GM19372 (cell line): ENCODE measurements at regions not wholly inside any gene's neighbourhood (a gene's known extent, or its start where the extent isn't known, plus 50 kb on each side); places are given as distances from the start of the nearest gene placed in this dataset.
"Not testable (repeated sequence)": the region's sequence is repeated elsewhere in the genome, so short reads cannot be mapped to it uniquely, and the experiment has no call there.

Experiments
- ATAC-seq: cut with Tn5 transposase; IDR thresholded peaks from one replicate; pipeline ENCODE4 v1.9.1; 2021; ENCODE audit warnings: mild to moderate bottlenecking, low read depth, moderate library complexity; ENCODE audit not compliant: unreplicated experiment

GRCh38 chr16:61435346-61435745 is 600.9 kb downstream of the CDH8 start:
- ATAC-seq: no peak

GRCh38 chr16:61432421-61432820 is 603.8 kb downstream of the CDH8 start:
- ATAC-seq: no peak

GRCh38 chr16:61421111-61421510 is 615.1 kb downstream of the CDH8 start:
- no peak for ATAC-seq

- no peak for ATAC-seq
These were observed 616.4 kb downstream of the CDH8 start for GRCh38 chr16:61419791-61420190.

- not testable (repeated sequence) for ATAC-seq
These were observed 617.4 kb downstream of the CDH8 start for GRCh38 chr16:61418802-61419201.

DNA sequence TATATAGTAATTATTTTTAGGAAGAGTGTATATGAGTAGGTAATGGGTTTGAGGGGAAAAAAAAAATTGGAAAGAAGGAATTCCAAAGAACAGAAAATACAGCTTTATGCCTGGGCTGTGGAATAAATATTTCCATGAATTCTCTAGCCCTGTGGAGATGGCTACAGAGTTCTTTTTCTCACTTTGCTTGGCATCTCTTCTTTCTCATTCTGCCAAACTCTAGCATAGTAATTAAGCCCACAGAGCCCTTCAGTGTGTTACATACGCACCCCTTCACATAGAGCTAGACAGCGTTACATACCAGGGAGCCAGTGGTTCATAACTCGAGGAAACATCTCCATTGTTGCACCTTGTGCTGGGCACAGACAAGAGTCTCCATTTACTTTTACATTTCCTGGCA is 621.1 kb downstream of the CDH8 start:
- no peak for ATAC-seq

- ATAC-seq: no peak
These were observed 623.2 kb downstream of the CDH8 start for GRCh38 chr16:61413021-61413420.

DNA sequence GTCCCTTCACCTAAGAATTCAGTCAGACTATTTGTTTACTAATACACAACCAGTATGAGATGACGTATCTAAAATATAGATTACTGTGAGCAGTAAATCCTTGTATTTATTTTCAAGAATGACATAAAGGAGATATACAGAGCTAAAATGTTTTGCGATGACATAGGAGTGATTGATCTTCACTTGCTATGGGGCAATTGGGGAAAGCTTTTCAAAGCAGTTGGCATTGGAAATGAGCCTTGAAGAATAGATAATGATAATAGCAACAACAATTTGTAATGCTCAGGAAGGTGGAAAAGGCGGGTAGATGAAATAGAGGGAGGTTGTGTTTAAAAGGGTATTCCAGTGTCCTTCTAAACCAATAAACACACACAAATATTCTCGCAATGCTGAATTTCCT is 623.7 kb downstream of the CDH8 start:
- no peak for ATAC-seq

DNA sequence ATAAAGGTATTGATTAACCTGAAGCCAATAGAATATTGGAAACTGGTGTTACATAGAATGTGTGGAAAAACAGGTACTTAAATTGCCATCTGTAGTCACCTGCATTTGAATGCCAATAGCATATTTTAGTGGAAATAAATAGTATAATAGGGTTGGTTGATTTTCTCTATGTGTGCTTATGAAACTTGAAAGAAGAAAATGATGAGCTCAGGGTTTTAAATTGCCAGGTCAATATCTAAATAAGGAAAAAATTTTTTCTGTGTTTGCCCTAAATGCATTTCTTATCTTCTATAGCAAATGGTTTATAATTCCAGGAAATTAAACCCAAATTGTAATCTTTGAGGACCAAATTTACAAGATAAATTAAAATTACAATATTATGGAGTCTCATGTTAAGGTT is 626.6 kb downstream of the CDH8 start:
- no peak for ATAC-seq

- no peak for ATAC-seq
These were observed 632.9 kb downstream of the CDH8 start for GRCh38 chr16:61403386-61403785.

- no peak for ATAC-seq
These were observed 644.3 kb downstream of the CDH8 start for GRCh38 chr16:61391896-61392295.

- no peak for ATAC-seq
These were observed 645.1 kb downstream of the CDH8 start for GRCh38 chr16:61390965-61391637.

GRCh38 chr16:61385392-61386071 is 650.7 kb downstream of the CDH8 start:
- ATAC-seq: no peak

- ATAC-seq: no peak
These were observed 653.8 kb downstream of the CDH8 start for GRCh38 chr16:61382435-61382834.

- no peak for ATAC-seq
These were observed 656.9 kb downstream of the CDH8 start for GRCh38 chr16:61379311-61379710.

GRCh38 chr16:61374071-61374470 is 662.2 kb downstream of the CDH8 start:
- ATAC-seq: no peak

DNA sequence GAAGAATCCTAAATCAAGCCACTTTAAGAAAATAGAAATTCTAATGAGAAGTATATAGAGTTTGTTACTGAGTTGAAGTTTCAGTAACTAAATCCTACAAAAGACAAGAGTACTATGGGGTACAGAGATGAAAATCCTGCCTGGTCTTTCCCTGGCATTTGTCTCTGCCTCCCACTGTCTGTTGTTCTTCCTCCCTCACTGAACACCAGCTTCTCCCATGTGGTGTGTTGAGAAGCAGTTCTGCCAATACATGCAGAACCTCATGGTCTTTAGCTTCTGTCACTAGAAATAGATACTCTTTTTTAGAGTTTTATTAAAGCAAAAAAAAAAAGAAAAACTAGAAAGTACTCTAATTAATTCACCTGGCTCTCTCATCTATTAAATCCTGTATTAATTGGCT is 664.4 kb downstream of the CDH8 start:
- no peak for ATAC-seq

DNA sequence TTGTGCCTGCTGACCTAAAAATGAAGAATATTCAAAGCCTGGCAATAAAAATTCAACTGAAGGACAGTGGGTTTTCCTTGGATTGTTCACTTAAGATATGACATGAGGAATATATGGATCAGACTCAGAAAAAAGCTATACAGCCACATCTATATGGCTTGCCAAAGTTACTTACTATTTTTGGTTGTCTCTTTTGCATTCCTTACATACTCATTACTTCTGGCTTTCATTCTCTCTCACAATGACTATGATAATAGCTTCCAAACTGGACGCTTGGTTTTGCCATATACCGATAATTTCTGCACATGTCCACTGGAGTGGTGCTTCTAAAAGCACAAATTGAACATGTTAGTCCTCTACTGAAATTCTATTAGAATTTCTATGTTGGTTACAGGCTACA is 664.9 kb downstream of the CDH8 start:
- ATAC-seq: no peak

GRCh38 chr16:61370564-61370963 is 665.7 kb downstream of the CDH8 start:
- no peak for ATAC-seq

GRCh38 chr16:61366006-61366405 is 670.2 kb downstream of the CDH8 start:
- no peak for ATAC-seq

GRCh38 chr16:61364990-61365389 is 671.2 kb downstream of the CDH8 start:
- no peak for ATAC-seq

DNA sequence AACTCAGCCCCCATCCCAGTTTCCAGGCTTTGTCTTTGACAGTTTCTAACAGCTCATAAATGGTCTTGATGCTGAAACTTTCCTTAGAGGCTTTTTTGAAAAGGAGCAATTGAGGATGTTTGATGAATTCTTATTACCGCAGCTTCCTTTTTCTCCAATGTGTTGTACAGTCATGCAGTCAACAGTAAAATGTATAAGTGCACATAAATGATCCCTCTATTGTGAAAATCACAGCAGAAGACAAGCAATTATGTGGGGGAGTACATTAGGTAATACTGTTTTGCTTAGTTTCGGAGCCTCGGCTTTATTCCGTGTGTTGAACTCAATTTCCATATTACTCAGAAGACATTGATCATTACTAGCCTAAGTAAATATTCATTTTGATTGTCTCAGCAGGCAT is 673.7 kb downstream of the CDH8 start:
- ATAC-seq: no peak
